ENCODE measurements at regions not wholly inside any gene's neighbourhood (a gene's known extent, or its start where the extent isn't known, plus 50 kb on each side); places are given as distances from the start of the nearest gene placed in this dataset.
A peak's percentile ranks its signal among the peaks of the same experiment; 100 is the strongest.

DNA sequence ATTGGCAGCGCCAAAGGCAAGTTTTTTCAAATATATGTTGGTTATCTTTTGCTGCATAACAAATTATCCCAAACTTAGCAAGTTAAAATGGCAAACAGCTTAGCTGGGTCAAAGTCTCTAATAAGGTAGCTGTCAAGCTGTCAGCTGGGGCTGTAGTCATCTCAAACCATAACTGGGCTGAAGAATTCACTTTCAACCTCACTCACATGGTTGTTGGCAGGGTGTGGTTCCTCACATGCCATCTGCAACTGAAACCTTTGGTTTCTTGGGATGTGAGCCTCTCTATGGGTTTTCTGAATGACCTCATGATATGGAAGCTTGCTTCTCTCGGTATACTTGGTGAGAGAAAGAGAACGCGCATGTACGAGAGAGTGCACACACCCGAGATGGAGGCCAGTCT is 125.4 kb downstream of the LRIG3 start:
- TF ChIP-seq, protein P1, sequence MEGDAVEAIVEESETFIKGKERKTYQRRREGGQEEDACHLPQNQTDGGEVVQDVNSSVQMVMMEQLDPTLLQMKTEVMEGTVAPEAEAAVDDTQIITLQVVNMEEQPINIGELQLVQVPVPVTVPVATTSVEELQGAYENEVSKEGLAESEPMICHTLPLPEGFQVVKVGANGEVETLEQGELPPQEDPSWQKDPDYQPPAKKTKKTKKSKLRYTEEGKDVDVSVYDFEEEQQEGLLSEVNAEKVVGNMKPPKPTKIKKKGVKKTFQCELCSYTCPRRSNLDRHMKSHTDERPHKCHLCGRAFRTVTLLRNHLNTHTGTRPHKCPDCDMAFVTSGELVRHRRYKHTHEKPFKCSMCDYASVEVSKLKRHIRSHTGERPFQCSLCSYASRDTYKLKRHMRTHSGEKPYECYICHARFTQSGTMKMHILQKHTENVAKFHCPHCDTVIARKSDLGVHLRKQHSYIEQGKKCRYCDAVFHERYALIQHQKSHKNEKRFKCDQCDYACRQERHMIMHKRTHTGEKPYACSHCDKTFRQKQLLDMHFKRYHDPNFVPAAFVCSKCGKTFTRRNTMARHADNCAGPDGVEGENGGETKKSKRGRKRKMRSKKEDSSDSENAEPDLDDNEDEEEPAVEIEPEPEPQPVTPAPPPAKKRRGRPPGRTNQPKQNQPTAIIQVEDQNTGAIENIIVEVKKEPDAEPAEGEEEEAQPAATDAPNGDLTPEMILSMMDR (IDR thresholded peaks at IDR 0.05; ENCODE audit: low read depth, low read length, missing control alignments) = no peak
- no peak overlapping the region for H3K4me3 ChIP-seq (replicated peaks; ENCODE audit: low read depth, low read length)
- no peak for DNase-seq (ENCODE audit: extremely low read depth, low read depth)

DNA sequence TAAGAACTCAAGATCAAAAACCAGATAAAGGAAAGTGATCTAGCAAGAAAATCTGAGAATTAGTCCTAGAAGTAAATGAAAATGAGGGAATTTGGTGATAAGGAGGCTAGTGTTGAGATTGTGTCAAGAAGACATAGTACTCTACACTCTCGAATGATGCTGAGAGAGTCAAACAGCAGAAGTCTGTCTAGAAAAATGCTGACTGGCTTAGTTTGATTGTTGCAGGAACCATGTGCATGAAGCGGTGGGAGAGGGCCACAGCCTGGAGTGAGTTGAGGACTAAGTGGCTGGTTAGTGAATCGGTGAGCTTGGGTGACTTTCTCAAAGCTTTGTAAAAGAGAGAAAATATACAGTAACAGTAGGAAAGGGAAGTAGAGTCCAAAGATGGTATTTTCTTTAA is 124.5 kb downstream of the LRIG3 start:
- TF ChIP-seq, protein P1 (IDR thresholded peaks at IDR 0.05; ENCODE audit: low read depth, low read length, missing control alignments) = no peak
- H3K4me3 ChIP-seq (replicated peaks; ENCODE audit: low read depth, low read length) = no peak overlapping the region
- DNase-seq (ENCODE audit: extremely low read depth, low read depth) = no peak

DNA sequence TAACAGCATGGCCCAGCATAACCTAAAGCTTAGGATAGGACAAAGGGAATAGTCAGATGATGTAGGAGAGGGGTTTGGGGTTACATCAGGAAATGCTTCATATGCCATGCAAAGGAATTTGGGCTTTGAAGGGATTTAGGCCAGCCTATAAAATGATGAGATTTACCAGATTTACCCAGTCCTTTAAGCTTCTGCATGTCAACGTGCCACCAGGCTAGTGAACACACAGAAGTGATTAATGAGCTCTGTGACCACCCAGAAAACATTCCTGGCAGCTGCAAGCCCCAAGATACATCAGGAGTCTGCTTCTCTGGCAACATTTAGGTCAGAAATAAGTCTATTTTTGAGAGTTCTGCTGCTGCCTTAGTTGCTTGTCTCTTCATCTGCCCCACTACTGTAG is 118.3 kb downstream of the LRIG3 start:
- TF ChIP-seq, protein P1 (IDR thresholded peaks at IDR 0.05; ENCODE audit: low read depth, low read length, missing control alignments) = no peak
- DNase-seq (ENCODE audit: extremely low read depth, low read depth) = no peak
- no peak overlapping the region for H3K4me3 ChIP-seq (replicated peaks; ENCODE audit: low read depth, low read length)

DNA sequence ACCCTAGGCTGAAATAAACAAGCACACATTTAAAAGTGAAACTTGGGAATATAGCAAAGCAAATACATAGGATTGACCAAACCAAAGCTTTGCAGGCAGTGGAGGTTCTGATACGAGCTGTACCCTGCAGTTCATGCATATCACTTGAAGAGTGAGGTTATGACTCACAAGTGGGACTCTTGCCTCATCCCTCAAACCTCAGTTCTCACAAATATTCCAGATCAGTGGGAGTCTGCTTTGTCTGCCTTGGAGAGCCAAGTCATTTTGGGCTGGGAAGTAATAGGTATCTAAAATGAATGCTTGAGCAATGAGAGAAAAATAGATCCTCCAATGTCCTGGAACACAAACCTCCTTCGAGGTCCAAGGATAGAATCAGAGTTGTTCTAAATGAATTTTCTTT is 116.4 kb downstream of the LRIG3 start:
- DNase-seq (ENCODE audit: extremely low read depth, low read depth) = no peak
- no peak overlapping the region for H3K4me3 ChIP-seq (replicated peaks; ENCODE audit: low read depth, low read length)
- TF ChIP-seq, protein P1 (IDR thresholded peaks at IDR 0.05; ENCODE audit: low read depth, low read length, missing control alignments) = no peak

DNA sequence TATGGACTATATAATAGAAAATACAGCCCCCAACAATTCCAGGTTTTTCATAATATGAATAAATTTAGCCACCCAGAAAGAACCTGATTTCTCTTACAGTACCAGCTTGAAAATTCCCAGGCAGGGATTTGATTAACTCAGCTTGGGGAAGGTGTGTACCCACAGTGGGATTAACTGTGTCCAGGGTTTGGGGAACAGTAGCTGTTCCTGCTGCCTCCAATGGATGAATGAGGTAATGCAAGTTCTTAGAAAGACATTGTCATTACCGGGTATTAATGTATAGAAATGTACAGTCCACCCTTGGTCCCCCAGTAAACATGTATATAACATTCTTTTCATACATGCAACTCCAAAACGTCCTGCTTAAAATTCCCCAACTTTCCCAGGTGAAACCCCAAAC is 115.6 kb downstream of the LRIG3 start:
- TF ChIP-seq, protein P1 (IDR thresholded peaks at IDR 0.05; ENCODE audit: low read depth, low read length, missing control alignments) = peak; percentile 42
- no peak for DNase-seq (ENCODE audit: extremely low read depth, low read depth)
- H3K4me3 ChIP-seq (replicated peaks; ENCODE audit: low read depth, low read length) = no peak overlapping the region

DNA sequence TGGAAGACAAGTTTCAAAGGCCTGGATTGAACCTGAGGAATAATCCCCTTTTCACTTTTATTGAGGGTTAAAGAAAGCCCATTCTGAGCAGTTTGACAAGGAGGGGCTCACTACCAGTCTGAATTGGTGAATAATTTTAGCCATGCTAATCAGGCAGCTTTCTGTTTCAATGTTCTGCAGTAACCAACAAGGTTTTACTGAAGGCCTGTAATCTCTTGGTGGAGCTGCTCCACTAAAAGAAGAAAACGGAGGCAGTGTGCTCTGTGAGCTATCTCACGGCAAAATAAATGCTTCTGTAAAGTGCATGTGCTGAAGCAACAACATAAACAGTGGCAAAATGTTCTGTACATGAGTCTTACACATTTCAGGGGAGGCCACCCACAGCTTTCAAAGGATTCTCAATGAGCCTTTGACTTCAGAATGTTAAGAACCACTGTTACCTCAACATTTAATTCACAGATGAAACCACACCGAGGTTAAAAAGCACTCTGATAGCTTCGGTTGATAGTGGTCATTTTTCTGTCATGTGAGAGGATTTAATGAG is 111.2 kb downstream of the LRIG3 start:
- TF ChIP-seq, protein P1 (IDR thresholded peaks at IDR 0.05; ENCODE audit: low read depth, low read length, missing control alignments) = no peak
- no peak for DNase-seq (ENCODE audit: extremely low read depth, low read depth)
- no peak overlapping the region for H3K4me3 ChIP-seq (replicated peaks; ENCODE audit: low read depth, low read length)

DNA sequence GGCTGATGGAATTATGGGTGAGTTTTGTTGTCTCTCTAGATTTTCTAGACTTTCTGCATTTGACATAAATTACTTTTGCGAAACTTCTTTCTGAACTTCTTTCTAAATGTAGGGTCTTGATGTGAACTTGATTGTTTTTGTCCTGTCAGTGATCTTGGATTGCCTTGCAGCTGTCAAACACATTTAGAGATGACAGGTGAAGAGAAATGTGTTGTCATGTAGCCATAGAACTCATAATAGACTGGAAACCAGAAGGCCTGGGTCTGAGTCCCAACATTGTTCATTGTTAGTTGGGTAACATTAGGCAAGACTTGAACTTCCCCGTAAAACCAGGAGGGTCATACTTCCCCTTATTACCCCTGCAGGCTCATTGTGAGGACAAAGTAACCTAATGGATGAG is 109.0 kb downstream of the LRIG3 start:
- DNase-seq (ENCODE audit: extremely low read depth, low read depth) = no peak
- no peak overlapping the region for H3K4me3 ChIP-seq (replicated peaks; ENCODE audit: low read depth, low read length)
- TF ChIP-seq, protein P1 (IDR thresholded peaks at IDR 0.05; ENCODE audit: low read depth, low read length, missing control alignments) = no peak

All from HFF-Myc (cell line).